Chondrocyte (in vitro differentiated cells): ENCODE measurements at regions not wholly inside any gene's neighbourhood (a gene's known extent, or its start where the extent isn't known, plus 50 kb on each side); places are given as distances from the start of the nearest gene placed in this dataset.

Experiments
- DNase-seq: peaks from one replicate; pipeline ENCODE4 v3.0.0; 2021; ENCODE audit warnings: mixed read lengths, low spot score
- H3K27ac Mint-ChIP-seq: one replicate; pipeline ENCODE4 v1.8.0; 2021; ENCODE audit warnings: mild to moderate bottlenecking, moderate library complexity, mixed read lengths; ENCODE audit not compliant: unreplicated experiment
- H3K27me3 Mint-ChIP-seq: 2 replicates; pipeline ENCODE4 v1.8.0; 2021; ENCODE audit warnings: low read depth, mixed read lengths
- H3K36me3 Mint-ChIP-seq: 2 replicates; pipeline ENCODE4 v1.8.0; 2021; ENCODE audit warnings: low read depth, mixed read lengths
- H3K4me1 Mint-ChIP-seq: 2 replicates; pipeline ENCODE4 v1.8.0; 2021; ENCODE audit warnings: low read depth, mild to moderate bottlenecking, mixed read lengths
- H3K4me3 Mint-ChIP-seq: one replicate; pipeline ENCODE4 v1.8.0; 2021; ENCODE audit warnings: mild to moderate bottlenecking, moderate library complexity, mixed read lengths; ENCODE audit not compliant: unreplicated experiment
- H3K9me3 Mint-ChIP-seq: 2 replicates; pipeline ENCODE4 v1.8.0; 2021; ENCODE audit warnings: low read depth, mixed read lengths
- CTCF ChIP-seq: fragments of 200-600 bp; sonication (generic); IDR thresholded peaks from 2 replicates; pipeline ENCODE4 v1.5.0; 2021; ENCODE audit warnings: antibody characterized with exemption, mild to moderate bottlenecking, moderate library complexity

- no peaks in the 10 kb centered on the region for H3K4me1 Mint-ChIP-seq
These were observed 452.5 kb downstream of the MCTP2 start for GRCh38 chr15:94683902-94684301.

GRCh38 chr15:94691169-94691568 is 459.8 kb downstream of the MCTP2 start:
- TF ChIP-seq CTCF, result no peak
- DNase-seq, result no peak
- Mint-ChIP-seq H3K4me3 (no peak overlapping the region), H3K27ac (no peak overlapping the region), H3K9me3 (peaks cover 5% of the 10 kb centered on the region), H3K27me3 (no peaks in the 10 kb centered on the region), H3K36me3 (no peaks in the 10 kb centered on the region), H3K4me1 (peaks cover 4% of the 10 kb centered on the region)

More at GRCh38 chr15:94683902-94684301, 452.5 kb downstream of the MCTP2 start:
- H3K4me3 Mint-ChIP-seq, result no peak overlapping the region
- H3K9me3 Mint-ChIP-seq, result no peaks in the 10 kb centered on the region
- no peaks in the 10 kb centered on the region for H3K27me3 Mint-ChIP-seq
- TF ChIP-seq CTCF, result no peak
- no peak overlapping the region for H3K27ac Mint-ChIP-seq
- DNase-seq, result no peak
- no peaks in the 10 kb centered on the region for H3K36me3 Mint-ChIP-seq

- H3K27ac Mint-ChIP-seq, result no peak overlapping the region
- TF ChIP-seq CTCF, result no peak
- no peak overlapping the region for H3K4me3 Mint-ChIP-seq
- no peaks in the 10 kb centered on the region for H3K36me3 Mint-ChIP-seq
- no peak for DNase-seq
- no peaks in the 10 kb centered on the region for H3K27me3 Mint-ChIP-seq
- H3K9me3 Mint-ChIP-seq, result peaks cover 7% of the 10 kb centered on the region
- H3K4me1 Mint-ChIP-seq, result peaks cover 4% of the 10 kb centered on the region
These were observed 461.3 kb downstream of the MCTP2 start for GRCh38 chr15:94692710-94693109.

- H3K36me3 Mint-ChIP-seq, result no peaks in the 10 kb centered on the region
- H3K27me3 Mint-ChIP-seq, result no peaks in the 10 kb centered on the region
- peaks cover 2% of the 10 kb centered on the region for H3K9me3 Mint-ChIP-seq
- no peak for DNase-seq
- TF ChIP-seq CTCF, result no peak
- no peak overlapping the region for H3K27ac Mint-ChIP-seq
- no peak overlapping the region for H3K4me3 Mint-ChIP-seq
- H3K4me1 Mint-ChIP-seq, result no peaks in the 10 kb centered on the region
These were observed 468.9 kb downstream of the MCTP2 start for GRCh38 chr15:94700211-94700610.

- H3K4me3 Mint-ChIP-seq, result no peak overlapping the region
- DNase-seq, result no peak
- H3K4me1 Mint-ChIP-seq, result no peaks in the 10 kb centered on the region
- H3K36me3 Mint-ChIP-seq, result no peaks in the 10 kb centered on the region
- peaks cover 3% of the 10 kb centered on the region for H3K9me3 Mint-ChIP-seq
- no peak for TF ChIP-seq CTCF
- H3K27me3 Mint-ChIP-seq, result no peaks in the 10 kb centered on the region
- H3K27ac Mint-ChIP-seq, result no peak overlapping the region
These were observed 470.1 kb downstream of the MCTP2 start for GRCh38 chr15:94701281-94701985.
